ENCODE measurements at regions not wholly inside any gene's neighbourhood (a gene's known extent, or its start where the extent isn't known, plus 50 kb on each side); places are given as distances from the start of the nearest gene placed in this dataset.
"Not testable (repeated sequence)": the region's sequence is repeated elsewhere in the genome, so short reads cannot be mapped to it uniquely, and the experiment has no call there.

- DNase-seq (ENCODE audit: low read depth), result no peak
Observed at GRCh38 chr7:96561892-96562291, 147.8 kb downstream of the SEM1 start.

GRCh38 chr7:96558530-96558929 lies 151.1 kb downstream of the SEM1 start:
- no peak for DNase-seq (ENCODE audit: low read depth)

GRCh38 chr7:96558093-96558492 lies 151.6 kb downstream of the SEM1 start:
- DNase-seq (ENCODE audit: low read depth), result no peak

GRCh38 chr7:96557598-96557997 lies 152.0 kb downstream of the SEM1 start:
- DNase-seq (ENCODE audit: low read depth), result not testable (repeated sequence)

GRCh38 chr7:96548664-96549063 lies 161.0 kb downstream of the SEM1 start:
- DNase-seq (ENCODE audit: low read depth), result no peak

GRCh38 chr7:96547371-96547811 lies 162.3 kb downstream of the SEM1 start:
- DNase-seq (ENCODE audit: low read depth), result no peak

GRCh38 chr7:96546426-96546825 lies 163.2 kb downstream of the SEM1 start:
- no peak for DNase-seq (ENCODE audit: low read depth)

GRCh38 chr7:96539471-96539870 lies 170.2 kb downstream of the SEM1 start:
- DNase-seq (ENCODE audit: low read depth), result no peak

GRCh38 chr7:96538632-96539031 lies 171.0 kb downstream of the SEM1 start:
- DNase-seq (ENCODE audit: low read depth), result no peak

- no peak for DNase-seq (ENCODE audit: low read depth)
Observed at GRCh38 chr7:96534221-96534620, 175.4 kb downstream of the SEM1 start.

- DNase-seq (ENCODE audit: low read depth), result no peak
Observed at GRCh38 chr7:96532428-96532935, 177.2 kb downstream of the SEM1 start.

GRCh38 chr7:96531331-96531730 lies 178.3 kb downstream of the SEM1 start:
- DNase-seq (ENCODE audit: low read depth), result no peak

- DNase-seq (ENCODE audit: low read depth), result no peak
Observed at GRCh38 chr7:96530786-96531185, 178.9 kb downstream of the SEM1 start.

GRCh38 chr7:96527133-96527827 lies 182.4 kb downstream of the SEM1 start:
- DNase-seq (ENCODE audit: low read depth), result no peak

- no peak for DNase-seq (ENCODE audit: low read depth)
Observed at GRCh38 chr7:96526496-96526895, 183.2 kb downstream of the SEM1 start.

GRCh38 chr7:96521068-96521894 lies 188.4 kb downstream of the SEM1 start:
- no peak for DNase-seq (ENCODE audit: low read depth)

GRCh38 chr7:96508371-96508770 lies 186.5 kb upstream of the SLC25A13 start:
- DNase-seq (ENCODE audit: low read depth), result no peak

- DNase-seq (ENCODE audit: low read depth), result no peak
Observed at GRCh38 chr7:96503597-96503996, 181.7 kb upstream of the SLC25A13 start.

GRCh38 chr7:96501318-96501717 lies 179.4 kb upstream of the SLC25A13 start:
- DNase-seq (ENCODE audit: low read depth), result no peak

- DNase-seq (ENCODE audit: low read depth), result no peak
Observed at GRCh38 chr7:96499532-96499931, 177.6 kb upstream of the SLC25A13 start.

- DNase-seq (ENCODE audit: low read depth), result no peak
Observed at GRCh38 chr7:96497567-96497966, 175.7 kb upstream of the SLC25A13 start.

GRCh38 chr7:96495751-96496216 lies 173.9 kb upstream of the SLC25A13 start:
- DNase-seq (ENCODE audit: low read depth), result no peak

GRCh38 chr7:96486681-96487080 lies 164.8 kb upstream of the SLC25A13 start:
- DNase-seq (ENCODE audit: low read depth), result no peak

Measured in GM04503 (cell line).